ENCODE measurements at regions not wholly inside any gene's neighbourhood (a gene's known extent, or its start where the extent isn't known, plus 50 kb on each side); places are given as distances from the start of the nearest gene placed in this dataset.

DNA sequence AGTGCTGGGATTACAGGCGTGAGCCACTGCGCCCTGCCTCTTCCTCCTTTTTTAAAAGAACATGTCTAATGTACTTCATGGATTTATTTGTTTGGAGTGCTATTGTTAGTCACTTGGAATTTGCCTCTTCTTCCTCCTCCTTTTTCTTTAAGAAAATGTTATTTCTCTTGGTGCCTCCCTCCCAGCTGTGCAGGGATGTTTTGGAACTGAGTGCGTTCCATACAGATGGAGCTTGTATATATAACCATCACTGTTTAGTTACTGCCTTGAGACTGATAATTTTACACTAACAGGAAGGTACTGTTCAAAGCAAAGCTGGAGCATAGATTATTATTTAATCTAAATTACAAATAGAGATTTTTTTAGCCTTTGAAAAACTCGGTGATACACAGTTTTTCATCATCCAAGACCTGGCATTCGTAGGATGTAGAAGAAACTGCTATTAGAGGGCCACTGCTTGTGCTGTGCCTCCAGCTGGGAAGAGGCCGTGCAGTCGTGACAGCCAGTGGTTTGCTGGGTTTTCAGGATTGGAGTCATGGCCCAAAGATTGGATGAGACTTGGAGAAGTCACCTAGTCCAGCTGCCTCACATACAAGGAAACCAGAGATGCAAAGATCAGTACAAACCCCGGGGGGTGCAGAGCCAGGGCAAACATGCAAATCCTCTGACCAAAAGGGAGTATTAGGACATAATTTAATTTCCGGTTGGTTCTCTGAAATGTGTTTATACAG, 123.1 kb downstream of the PLEKHG1 start:
- Mint-ChIP-seq H3K36me3 (no peaks in the 10 kb centered on the region), H3K27ac (no peak overlapping the region), H3K4me3 (no peak overlapping the region), H3K27me3 (ENCODE audit: low read depth) (no peaks in the 10 kb centered on the region), H3K4me1 (peaks cover 18% of the 10 kb centered on the region), H3K9me3 (no peaks in the 10 kb centered on the region)
- ChIA-PET POLR2A (no interaction called here), CTCF (interaction anchor here (0.7 kb wide), 1 partner anchor 19 kb away, joined by 4 read pairs; no protein-coding TSS in a partner anchor)
- no peak for DNase-seq (ENCODE audit: low spot score)
- no peak for TF ChIP-seq CREM (CRISPR knock-in tag; IDR thresholded peaks at IDR 0.05)
- TF ChIP-seq JUN (CRISPR knock-in tag; IDR thresholded peaks at IDR 0.05) = no peak
- no peak for TF ChIP-seq SMAD4 (CRISPR knock-in tag; IDR thresholded peaks at IDR 0.05)
- TF ChIP-seq ESRRA (CRISPR knock-in tag; IDR thresholded peaks at IDR 0.05; ENCODE audit: borderline replicate concordance) = no peak
- TF ChIP-seq TEAD4 (CRISPR knock-in tag; IDR thresholded peaks at IDR 0.05) = no peak
- no peak for ATAC-seq

DNA sequence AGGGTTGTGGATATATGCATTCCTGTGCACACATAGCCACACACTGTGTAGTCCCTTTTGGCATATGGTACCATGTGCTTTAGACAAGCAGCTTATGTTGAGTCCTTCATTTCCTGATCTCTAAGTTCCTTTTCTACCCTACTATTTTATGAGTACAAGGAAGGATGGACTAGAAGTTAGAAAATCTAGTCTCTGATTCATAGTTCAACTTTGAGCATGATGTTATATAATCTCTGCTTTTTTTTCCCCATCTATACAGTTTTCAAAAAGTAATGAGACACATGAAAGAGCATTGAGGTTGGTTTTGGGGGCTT, 123.6 kb downstream of the PLEKHG1 start:
- TF ChIP-seq, protein P1, sequence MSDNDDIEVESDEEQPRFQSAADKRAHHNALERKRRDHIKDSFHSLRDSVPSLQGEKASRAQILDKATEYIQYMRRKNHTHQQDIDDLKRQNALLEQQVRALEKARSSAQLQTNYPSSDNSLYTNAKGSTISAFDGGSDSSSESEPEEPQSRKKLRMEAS (CRISPR knock-in tag; IDR thresholded peaks at IDR 0.05) = no peak
- no peak for TF ChIP-seq NR1H2 (CRISPR knock-in tag; IDR thresholded peaks at IDR 0.05)
- TF ChIP-seq, protein P2, sequence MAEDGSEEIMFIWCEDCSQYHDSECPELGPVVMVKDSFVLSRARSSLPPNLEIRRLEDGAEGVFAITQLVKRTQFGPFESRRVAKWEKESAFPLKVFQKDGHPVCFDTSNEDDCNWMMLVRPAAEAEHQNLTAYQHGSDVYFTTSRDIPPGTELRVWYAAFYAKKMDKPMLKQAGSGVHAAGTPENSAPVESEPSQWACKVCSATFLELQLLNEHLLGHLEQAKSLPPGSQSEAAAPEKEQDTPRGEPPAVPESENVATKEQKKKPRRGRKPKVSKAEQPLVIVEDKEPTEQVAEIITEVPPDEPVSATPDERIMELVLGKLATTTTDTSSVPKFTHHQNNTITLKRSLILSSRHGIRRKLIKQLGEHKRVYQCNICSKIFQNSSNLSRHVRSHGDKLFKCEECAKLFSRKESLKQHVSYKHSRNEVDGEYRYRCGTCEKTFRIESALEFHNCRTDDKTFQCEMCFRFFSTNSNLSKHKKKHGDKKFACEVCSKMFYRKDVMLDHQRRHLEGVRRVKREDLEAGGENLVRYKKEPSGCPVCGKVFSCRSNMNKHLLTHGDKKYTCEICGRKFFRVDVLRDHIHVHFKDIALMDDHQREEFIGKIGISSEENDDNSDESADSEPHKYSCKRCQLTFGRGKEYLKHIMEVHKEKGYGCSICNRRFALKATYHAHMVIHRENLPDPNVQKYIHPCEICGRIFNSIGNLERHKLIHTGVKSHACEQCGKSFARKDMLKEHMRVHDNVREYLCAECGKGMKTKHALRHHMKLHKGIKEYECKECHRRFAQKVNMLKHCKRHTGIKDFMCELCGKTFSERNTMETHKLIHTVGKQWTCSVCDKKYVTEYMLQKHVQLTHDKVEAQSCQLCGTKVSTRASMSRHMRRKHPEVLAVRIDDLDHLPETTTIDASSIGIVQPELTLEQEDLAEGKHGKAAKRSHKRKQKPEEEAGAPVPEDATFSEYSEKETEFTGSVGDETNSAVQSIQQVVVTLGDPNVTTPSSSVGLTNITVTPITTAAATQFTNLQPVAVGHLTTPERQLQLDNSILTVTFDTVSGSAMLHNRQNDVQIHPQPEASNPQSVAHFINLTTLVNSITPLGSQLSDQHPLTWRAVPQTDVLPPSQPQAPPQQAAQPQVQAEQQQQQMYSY (CRISPR knock-in tag; IDR thresholded peaks at IDR 0.05) = no peak
- TF ChIP-seq, protein P3, sequence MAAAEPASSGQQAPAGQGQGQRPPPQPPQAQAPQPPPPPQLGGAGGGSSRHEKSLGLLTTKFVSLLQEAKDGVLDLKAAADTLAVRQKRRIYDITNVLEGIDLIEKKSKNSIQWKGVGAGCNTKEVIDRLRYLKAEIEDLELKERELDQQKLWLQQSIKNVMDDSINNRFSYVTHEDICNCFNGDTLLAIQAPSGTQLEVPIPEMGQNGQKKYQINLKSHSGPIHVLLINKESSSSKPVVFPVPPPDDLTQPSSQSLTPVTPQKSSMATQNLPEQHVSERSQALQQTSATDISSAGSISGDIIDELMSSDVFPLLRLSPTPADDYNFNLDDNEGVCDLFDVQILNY (CRISPR knock-in tag; IDR thresholded peaks at IDR 0.05) = no peak
- no peak for TF ChIP-seq IRF2 (CRISPR knock-in tag; IDR thresholded peaks at IDR 0.05; ENCODE audit: borderline replicate concordance, low read depth)
- TF ChIP-seq RORB (CRISPR knock-in tag; IDR thresholded peaks at IDR 0.05) = no peak
- TF ChIP-seq, protein P4, sequence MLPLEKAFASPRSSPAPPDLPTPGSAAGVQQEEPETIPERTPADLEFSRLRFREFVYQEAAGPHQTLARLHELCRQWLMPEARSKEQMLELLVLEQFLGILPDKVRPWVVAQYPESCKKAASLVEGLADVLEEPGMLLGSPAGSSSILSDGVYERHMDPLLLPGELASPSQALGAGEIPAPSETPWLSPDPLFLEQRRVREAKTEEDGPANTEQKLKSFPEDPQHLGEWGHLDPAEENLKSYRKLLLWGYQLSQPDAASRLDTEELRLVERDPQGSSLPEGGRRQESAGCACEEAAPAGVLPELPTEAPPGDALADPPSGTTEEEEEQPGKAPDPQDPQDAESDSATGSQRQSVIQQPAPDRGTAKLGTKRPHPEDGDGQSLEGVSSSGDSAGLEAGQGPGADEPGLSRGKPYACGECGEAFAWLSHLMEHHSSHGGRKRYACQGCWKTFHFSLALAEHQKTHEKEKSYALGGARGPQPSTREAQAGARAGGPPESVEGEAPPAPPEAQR (CRISPR knock-in tag; IDR thresholded peaks at IDR 0.05) = no peak
- no peak for TF ChIP-seq CREB1 (CRISPR knock-in tag; IDR thresholded peaks at IDR 0.05)
- TF ChIP-seq NFE2L1 (CRISPR knock-in tag; IDR thresholded peaks at IDR 0.05) = no peak
- TF ChIP-seq, protein P5, sequence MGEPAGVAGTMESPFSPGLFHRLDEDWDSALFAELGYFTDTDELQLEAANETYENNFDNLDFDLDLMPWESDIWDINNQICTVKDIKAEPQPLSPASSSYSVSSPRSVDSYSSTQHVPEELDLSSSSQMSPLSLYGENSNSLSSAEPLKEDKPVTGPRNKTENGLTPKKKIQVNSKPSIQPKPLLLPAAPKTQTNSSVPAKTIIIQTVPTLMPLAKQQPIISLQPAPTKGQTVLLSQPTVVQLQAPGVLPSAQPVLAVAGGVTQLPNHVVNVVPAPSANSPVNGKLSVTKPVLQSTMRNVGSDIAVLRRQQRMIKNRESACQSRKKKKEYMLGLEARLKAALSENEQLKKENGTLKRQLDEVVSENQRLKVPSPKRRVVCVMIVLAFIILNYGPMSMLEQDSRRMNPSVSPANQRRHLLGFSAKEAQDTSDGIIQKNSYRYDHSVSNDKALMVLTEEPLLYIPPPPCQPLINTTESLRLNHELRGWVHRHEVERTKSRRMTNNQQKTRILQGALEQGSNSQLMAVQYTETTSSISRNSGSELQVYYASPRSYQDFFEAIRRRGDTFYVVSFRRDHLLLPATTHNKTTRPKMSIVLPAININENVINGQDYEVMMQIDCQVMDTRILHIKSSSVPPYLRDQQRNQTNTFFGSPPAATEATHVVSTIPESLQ (CRISPR knock-in tag; IDR thresholded peaks at IDR 0.05) = no peak
- H3K27ac Mint-ChIP-seq = no peak overlapping the region
- H3K36me3 Mint-ChIP-seq = no peaks in the 10 kb centered on the region
- no peak for ATAC-seq
- H3K9me3 Mint-ChIP-seq = no peaks in the 10 kb centered on the region
- no peaks in the 10 kb centered on the region for H3K27me3 Mint-ChIP-seq (ENCODE audit: low read depth)
- DNase-seq (ENCODE audit: low spot score) = no peak
- no peak overlapping the region for H3K4me3 Mint-ChIP-seq
- POLR2A ChIA-PET = no interaction called here
- CTCF ChIA-PET = no interaction called here
- H3K4me1 Mint-ChIP-seq = peaks cover 18% of the 10 kb centered on the region

DNA sequence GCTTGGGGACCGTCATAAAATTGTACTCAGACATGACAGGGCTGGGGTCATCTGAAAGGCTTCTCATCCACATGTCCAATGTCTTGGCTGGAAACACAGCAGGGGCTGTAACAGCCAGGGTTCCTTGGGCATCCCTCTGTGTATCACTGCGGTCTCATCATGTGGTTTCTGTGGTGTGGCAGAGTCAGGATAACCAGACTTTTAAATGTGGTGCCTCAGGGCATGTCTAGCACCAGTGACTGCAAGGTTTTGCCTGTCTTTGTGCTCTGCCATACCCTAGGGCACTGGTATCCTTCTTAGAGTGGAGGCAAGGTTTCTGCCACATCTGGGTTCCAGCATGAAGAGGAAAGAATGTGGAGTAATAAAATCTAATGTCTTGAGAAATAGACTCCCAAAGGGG, 124.2 kb downstream of the PLEKHG1 start:
- Mint-ChIP-seq H3K9me3 (no peaks in the 10 kb centered on the region), H3K36me3 (no peaks in the 10 kb centered on the region), H3K4me3 (no peak overlapping the region), H3K27me3 (ENCODE audit: low read depth) (no peaks in the 10 kb centered on the region), H3K27ac (no peak overlapping the region), H3K4me1 (peaks cover 18% of the 10 kb centered on the region)
- POLR2A ChIA-PET = no interaction called here
- CTCF ChIA-PET = no interaction called here
- ATAC-seq = no peak
- DNase-seq (ENCODE audit: low spot score) = no peak
- TF ChIP-seq, protein P2 (CRISPR knock-in tag; IDR thresholded peaks at IDR 0.05) = no peak
- TF ChIP-seq, protein P6, sequence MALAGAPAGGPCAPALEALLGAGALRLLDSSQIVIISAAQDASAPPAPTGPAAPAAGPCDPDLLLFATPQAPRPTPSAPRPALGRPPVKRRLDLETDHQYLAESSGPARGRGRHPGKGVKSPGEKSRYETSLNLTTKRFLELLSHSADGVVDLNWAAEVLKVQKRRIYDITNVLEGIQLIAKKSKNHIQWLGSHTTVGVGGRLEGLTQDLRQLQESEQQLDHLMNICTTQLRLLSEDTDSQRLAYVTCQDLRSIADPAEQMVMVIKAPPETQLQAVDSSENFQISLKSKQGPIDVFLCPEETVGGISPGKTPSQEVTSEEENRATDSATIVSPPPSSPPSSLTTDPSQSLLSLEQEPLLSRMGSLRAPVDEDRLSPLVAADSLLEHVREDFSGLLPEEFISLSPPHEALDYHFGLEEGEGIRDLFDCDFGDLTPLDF (CRISPR knock-in tag; IDR thresholded peaks at IDR 0.05) = no peak
- TF ChIP-seq ZBTB21 (CRISPR knock-in tag; IDR thresholded peaks at IDR 0.05; ENCODE audit: borderline replicate concordance) (no peak), CREB1 (CRISPR knock-in tag; IDR thresholded peaks at IDR 0.05) (no peak), SP1 (CRISPR knock-in tag; conservative IDR thresholded peaks at IDR 0.05) (no peak), ATF1 (CRISPR knock-in tag; IDR thresholded peaks at IDR 0.05) (no peak), JUN (CRISPR knock-in tag; IDR thresholded peaks at IDR 0.05) (no peak), FOXK1 (CRISPR knock-in tag; IDR thresholded peaks at IDR 0.05) (no peak)
